T-helper 1 cell treated with Interleukin-12 subunit alpha and Interleukin-12 subunit beta and Interleukin-4 antibody, amounts not matched to agents 30 μg/mL and 1 μg/mL, for 36 hours (primary cell): ENCODE measurements at regions not wholly inside any gene's neighbourhood (a gene's known extent, or its start where the extent isn't known, plus 50 kb on each side); places are given as distances from the start of the nearest gene placed in this dataset.

Experiments used
- H3K27ac Mint-ChIP-seq: one replicate; pipeline ENCODE4 v1.8.0; 2021; ENCODE audit warnings: mild to moderate bottlenecking, mixed read lengths
- H3K27me3 Mint-ChIP-seq: one replicate; pipeline ENCODE4 v1.8.0; 2021; ENCODE audit warnings: low read depth, mixed read lengths
- H3K36me3 Mint-ChIP-seq: one replicate; pipeline ENCODE4 v1.8.0; 2021; ENCODE audit warnings: low read depth, mixed read lengths
- H3K4me1 Mint-ChIP-seq: one replicate; pipeline ENCODE4 v1.8.0; 2021; ENCODE audit warnings: low read depth, mixed read lengths
- H3K4me3 Mint-ChIP-seq: one replicate; pipeline ENCODE4 v1.8.0; 2021; ENCODE audit warnings: mild to moderate bottlenecking, moderate library complexity, mixed read lengths
- H3K9me3 Mint-ChIP-seq: one replicate; pipeline ENCODE4 v1.8.0; 2021; ENCODE audit warnings: mixed read lengths

DNA sequence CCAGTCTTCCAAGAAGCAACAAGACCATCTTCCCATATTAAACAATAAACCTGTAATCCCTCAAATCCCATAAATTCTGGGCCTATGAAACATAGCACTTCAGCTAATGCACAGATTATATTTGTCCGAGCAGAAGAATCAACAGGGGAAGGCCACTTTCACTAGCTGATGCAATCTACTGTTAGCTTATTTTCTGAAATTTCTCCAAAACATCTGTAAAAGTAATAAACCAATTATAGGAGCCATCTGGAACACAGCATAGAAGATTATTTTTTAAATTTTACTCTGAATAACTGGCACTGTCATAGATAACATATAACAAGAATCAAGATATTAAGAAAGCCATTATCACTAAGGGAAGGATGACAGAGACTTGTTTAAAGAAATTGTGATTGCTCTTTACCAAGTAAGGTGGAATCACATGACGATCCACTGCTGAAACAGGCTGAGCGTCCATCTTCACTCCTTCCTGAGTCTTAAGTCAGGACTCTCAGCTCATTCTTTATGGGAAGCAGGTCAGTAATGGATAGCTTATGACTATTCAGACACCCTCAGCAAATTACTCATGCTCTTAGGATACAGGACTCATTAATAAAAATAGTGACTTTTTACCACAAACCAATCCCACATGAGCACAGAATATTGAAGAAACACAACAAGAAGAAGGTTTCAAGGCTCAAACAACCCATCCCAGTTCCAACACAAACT, 719.5 kb downstream of the XPNPEP1 start:
- H3K36me3 Mint-ChIP-seq: no peaks in the 10 kb centered on the region
- no peaks in the 10 kb centered on the region for H3K4me1 Mint-ChIP-seq
- H3K27ac Mint-ChIP-seq: no peak overlapping the region
- H3K27me3 Mint-ChIP-seq: no peaks in the 10 kb centered on the region
- no peak overlapping the region for H3K4me3 Mint-ChIP-seq
- peaks cover 11% of the 10 kb centered on the region for H3K9me3 Mint-ChIP-seq

DNA sequence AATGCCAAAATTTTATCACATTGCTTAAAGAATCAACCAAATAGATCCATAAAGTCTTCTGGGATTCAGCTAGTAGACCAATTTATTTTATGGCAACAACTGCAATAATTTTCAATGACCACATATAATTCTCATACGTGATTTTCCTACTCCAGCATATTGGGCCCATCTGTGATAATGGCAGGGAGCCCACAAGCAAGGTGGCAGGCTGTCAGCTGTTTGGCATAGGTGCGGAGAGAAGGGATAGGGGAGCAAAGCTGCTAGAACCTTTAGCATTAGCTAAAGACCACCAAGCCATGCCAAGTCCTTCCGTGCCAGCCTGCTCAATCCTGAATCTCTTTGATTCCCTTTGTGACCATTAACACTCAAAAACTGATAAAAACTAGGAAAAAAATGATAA, 721.2 kb downstream of the XPNPEP1 start:
- H3K27ac Mint-ChIP-seq: no peak overlapping the region
- H3K27me3 Mint-ChIP-seq: no peaks in the 10 kb centered on the region
- peaks cover 18% of the 10 kb centered on the region for H3K9me3 Mint-ChIP-seq
- no peak overlapping the region for H3K4me3 Mint-ChIP-seq
- H3K36me3 Mint-ChIP-seq: no peaks in the 10 kb centered on the region
- no peaks in the 10 kb centered on the region for H3K4me1 Mint-ChIP-seq

DNA sequence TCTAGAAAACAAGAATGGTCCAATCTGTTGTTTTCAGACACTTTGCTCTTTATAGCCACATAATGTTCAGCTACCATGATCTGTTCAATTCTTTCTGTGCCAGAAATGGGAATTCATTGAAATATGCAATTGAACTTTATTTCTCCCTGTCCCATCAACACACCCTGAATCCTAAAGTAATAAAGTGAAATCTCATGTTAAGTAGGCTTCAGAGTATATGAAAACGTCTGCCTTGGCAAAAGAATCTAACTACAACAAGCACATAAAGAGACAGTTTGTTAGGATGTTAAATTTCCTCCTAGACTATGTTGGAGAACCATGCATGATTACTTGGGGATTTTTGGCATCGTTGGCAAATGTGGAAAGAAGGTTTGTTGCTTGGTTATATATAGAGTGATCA, 722.7 kb downstream of the XPNPEP1 start:
- H3K36me3 Mint-ChIP-seq: no peaks in the 10 kb centered on the region
- no peak overlapping the region for H3K27ac Mint-ChIP-seq
- no peaks in the 10 kb centered on the region for H3K4me1 Mint-ChIP-seq
- no peak overlapping the region for H3K4me3 Mint-ChIP-seq
- peaks cover 19% of the 10 kb centered on the region for H3K9me3 Mint-ChIP-seq
- H3K27me3 Mint-ChIP-seq: no peaks in the 10 kb centered on the region

DNA sequence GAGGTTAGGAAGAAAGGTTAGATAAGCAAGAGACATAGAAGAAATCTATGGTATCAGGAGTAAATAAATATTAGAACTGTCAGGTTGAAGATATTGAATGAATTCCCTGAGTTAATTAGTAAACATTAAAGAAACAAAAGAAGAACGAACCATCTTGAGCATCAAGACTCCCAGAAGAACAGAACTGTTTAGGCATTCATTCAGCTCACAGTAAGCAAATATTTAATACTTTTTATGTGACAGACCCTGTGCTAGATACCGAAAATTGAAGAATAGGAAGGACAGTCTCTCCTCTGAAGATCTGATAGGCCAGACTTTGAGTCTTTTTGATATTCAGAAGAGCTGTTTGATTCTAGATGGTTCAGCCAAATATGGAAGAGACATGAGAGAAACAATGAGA, 731.5 kb downstream of the XPNPEP1 start:
- H3K9me3 Mint-ChIP-seq: peaks cover 11% of the 10 kb centered on the region
- no peaks in the 10 kb centered on the region for H3K27me3 Mint-ChIP-seq
- no peak overlapping the region for H3K4me3 Mint-ChIP-seq
- H3K27ac Mint-ChIP-seq: no peak overlapping the region
- H3K36me3 Mint-ChIP-seq: no peaks in the 10 kb centered on the region
- no peaks in the 10 kb centered on the region for H3K4me1 Mint-ChIP-seq

DNA sequence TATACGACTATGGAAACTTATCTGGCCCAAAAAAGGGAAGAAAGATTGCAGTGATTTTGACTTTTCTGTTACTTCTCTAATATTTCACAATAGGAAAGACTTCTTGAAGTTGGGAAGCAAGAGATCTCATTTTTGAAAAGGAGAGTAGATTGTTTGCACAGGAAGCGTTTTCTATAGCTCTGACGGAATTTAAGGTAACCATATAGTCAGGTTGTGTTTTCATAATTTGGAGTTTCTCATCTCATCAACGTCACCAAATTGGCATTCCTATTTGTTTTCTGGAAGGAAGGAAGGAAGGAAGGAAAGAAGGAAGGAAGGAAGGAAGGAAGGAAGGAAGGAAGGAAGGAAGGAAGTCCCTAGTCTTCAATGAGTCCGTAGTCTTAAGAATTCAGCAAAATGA, 732.0 kb downstream of the XPNPEP1 start:
- no peaks in the 10 kb centered on the region for H3K36me3 Mint-ChIP-seq
- H3K27ac Mint-ChIP-seq: no peak overlapping the region
- peaks cover 11% of the 10 kb centered on the region for H3K9me3 Mint-ChIP-seq
- no peak overlapping the region for H3K4me3 Mint-ChIP-seq
- no peaks in the 10 kb centered on the region for H3K4me1 Mint-ChIP-seq
- no peaks in the 10 kb centered on the region for H3K27me3 Mint-ChIP-seq

DNA sequence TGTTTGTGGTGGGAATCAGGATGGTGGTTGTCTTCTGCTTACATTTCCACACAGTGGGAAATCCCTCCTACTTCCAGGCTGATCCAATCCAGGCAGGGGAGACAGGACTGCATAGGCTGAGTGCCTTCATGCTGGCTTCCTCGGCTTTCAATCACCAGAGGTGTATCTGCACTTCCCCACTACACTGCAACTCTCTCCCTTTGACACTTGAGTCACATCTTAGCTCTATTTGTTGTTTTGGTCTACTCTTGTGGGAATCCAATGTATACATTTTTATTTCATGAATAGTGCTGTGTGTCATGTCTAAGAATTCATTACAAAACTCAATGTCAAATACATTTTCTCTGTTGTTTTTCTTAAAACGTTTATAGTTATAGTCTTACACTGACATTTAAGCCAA, 735.6 kb downstream of the XPNPEP1 start:
- Mint-ChIP-seq H3K9me3 (peaks cover 29% of the 10 kb centered on the region), H3K27me3 (no peaks in the 10 kb centered on the region), H3K27ac (no peak overlapping the region), H3K36me3 (no peaks in the 10 kb centered on the region), H3K4me1 (no peaks in the 10 kb centered on the region), H3K4me3 (no peak overlapping the region)

DNA sequence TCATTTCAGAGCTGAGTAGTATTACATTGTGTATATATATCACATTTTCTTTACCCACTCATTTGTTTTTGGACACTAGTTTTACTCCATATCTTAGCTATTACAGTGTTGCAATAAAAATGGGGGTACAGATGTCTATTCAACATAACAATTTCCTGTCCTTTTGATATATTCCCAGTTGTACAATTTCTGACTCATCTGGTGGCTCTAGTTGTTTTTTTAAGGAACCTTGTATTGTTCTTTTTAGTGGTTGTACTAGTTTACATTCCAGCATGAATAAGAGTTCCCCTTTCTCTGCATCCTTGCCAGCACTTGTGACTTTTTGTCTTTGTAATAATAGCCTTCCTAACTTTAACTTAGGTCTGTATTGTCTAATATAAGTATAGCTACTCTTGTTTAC, 739.9 kb downstream of the XPNPEP1 start:
- no peaks in the 10 kb centered on the region for H3K27me3 Mint-ChIP-seq
- H3K27ac Mint-ChIP-seq: no peak overlapping the region
- no peak overlapping the region for H3K4me3 Mint-ChIP-seq
- no peaks in the 10 kb centered on the region for H3K36me3 Mint-ChIP-seq
- no peaks in the 10 kb centered on the region for H3K4me1 Mint-ChIP-seq
- peaks cover 22% of the 10 kb centered on the region for H3K9me3 Mint-ChIP-seq

DNA sequence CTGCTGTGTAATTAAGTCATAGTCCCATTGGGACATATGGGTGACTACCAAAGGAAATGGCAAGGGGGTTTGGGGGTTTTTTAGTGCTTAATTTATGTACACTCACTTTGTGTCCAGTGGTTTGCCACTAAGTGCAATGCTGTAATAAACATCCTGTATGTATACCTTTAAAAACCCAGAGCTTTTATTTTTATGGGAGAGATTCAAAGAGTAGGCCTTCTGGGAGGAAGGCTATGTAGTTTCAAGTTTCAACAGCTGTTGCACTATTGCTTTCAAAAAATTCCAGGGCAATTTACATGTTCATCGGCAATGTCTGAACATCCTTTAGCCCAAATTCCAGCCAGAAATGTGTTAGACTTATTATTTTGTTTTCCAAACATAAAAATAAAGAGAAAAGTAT, 744.7 kb downstream of the XPNPEP1 start:
- Mint-ChIP-seq H3K4me3 (no peak overlapping the region), H3K27me3 (no peaks in the 10 kb centered on the region), H3K9me3 (peaks cover 12% of the 10 kb centered on the region), H3K27ac (no peak overlapping the region), H3K36me3 (no peaks in the 10 kb centered on the region), H3K4me1 (no peaks in the 10 kb centered on the region)

DNA sequence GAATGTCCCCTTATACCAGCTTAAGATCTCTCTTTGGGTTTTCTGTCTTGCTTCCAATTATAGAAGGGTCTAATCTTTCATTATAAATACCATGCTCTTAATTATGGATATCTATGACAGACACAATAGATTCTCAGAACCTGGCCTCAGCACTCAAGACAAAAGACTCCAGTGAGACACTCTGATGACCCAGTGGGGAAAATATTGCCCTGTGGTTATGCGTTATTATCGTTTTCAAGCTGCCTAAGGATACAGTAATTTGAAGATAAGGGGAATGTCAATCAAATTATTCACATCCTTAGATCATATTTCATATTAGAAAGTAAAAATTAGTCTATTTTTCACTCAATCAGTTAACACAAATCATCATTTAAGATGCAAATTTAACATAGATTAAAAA, 748.8 kb downstream of the XPNPEP1 start:
- Mint-ChIP-seq H3K4me3 (no peak overlapping the region), H3K27me3 (no peaks in the 10 kb centered on the region)

DNA sequence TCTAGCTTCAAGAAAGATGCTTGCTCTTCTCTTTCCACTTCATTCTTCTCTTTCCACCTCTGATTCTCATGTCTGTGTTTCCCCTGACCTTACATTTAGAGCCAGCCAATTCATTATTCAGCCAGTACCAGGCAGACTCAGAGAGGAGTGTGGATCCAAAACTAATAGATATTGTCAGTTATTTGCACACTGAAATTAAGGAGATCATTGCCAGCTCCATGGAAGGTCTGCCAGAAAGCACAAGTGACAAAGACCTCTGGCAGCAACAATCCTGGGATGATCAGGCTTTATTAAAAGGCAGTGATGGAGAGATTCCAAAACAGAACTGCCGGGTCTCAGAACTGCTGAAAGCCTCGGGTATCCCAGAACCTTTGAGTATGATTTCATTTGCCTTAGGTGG, 749.4 kb downstream of the XPNPEP1 start:
- Mint-ChIP-seq H3K27me3 (no peaks in the 10 kb centered on the region), H3K9me3 (peaks cover 9% of the 10 kb centered on the region), H3K4me1 (no peaks in the 10 kb centered on the region), H3K27ac (no peak overlapping the region), H3K4me3 (no peak overlapping the region), H3K36me3 (no peaks in the 10 kb centered on the region)

More for the DNA sequence above, 748.8 kb downstream of the XPNPEP1 start:
- Mint-ChIP-seq H3K4me1 (no peaks in the 10 kb centered on the region), H3K9me3 (peaks cover 9% of the 10 kb centered on the region), H3K36me3 (no peaks in the 10 kb centered on the region), H3K27ac (no peak overlapping the region)

DNA sequence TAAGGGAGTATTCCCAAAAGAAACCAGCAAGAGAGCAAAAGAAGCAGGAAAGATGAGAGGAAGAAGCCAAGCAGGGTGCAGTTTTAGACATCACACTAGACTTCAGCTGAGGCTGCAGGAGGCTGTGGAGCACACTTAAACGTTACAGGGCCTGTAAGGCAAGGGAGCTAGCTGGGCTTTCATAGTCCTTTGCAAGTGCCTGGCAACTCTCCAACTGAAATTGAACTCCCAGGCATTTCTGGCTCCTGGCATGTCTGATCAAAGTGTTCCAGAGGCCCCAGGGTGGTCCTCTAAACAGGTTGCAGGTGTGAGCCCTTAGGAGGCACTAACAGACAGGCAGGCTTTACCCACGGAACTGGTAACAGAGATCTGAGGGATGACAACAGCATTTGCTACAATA, 750.2 kb downstream of the XPNPEP1 start:
- H3K27ac Mint-ChIP-seq: no peak overlapping the region
- H3K4me1 Mint-ChIP-seq: no peaks in the 10 kb centered on the region
- H3K36me3 Mint-ChIP-seq: no peaks in the 10 kb centered on the region
- no peak overlapping the region for H3K4me3 Mint-ChIP-seq
- no peaks in the 10 kb centered on the region for H3K27me3 Mint-ChIP-seq
- peaks cover 9% of the 10 kb centered on the region for H3K9me3 Mint-ChIP-seq

DNA sequence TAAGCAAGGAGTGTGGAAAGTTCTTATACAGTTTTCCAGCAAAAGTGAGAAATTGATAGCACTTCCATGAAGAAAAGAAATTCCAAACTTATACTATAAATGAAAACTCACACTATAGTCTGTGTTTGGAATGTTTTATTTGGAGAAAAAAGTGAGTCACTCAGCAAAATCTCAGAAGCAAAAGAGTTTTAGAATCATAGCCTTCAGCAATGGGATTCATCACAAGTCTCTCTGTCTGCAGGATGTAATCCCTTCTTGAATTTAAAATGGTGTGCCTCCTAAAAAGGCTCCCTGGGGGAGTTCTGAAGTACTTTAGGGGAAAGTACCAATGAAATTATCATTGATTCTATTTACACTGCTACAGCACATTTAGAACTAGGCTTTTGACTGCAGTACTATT, 756.4 kb downstream of the XPNPEP1 start:
- H3K27ac Mint-ChIP-seq: no peak overlapping the region
- H3K9me3 Mint-ChIP-seq: peaks cover 7% of the 10 kb centered on the region
- no peaks in the 10 kb centered on the region for H3K27me3 Mint-ChIP-seq
- H3K36me3 Mint-ChIP-seq: no peaks in the 10 kb centered on the region
- no peaks in the 10 kb centered on the region for H3K4me1 Mint-ChIP-seq
- H3K4me3 Mint-ChIP-seq: no peak overlapping the region

DNA sequence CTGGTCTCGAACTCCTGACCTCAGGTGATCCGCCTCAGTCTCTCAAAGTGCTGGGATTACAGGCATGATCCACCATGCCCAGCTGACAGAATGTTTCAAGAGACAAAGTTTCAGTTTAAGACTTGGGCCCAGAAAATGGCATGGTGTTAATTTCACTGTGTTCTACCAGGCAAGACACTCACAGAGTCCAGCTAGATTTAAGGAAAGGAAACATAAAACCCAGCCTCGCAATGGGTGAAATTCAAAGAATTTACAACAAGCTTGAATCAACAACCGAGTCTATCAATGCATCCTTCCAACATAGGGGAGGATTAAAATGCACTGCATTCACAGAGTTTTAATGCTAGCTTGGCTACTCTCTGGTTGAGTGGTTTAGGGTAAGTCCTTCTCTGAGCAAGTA, 764.0 kb downstream of the XPNPEP1 start:
- Mint-ChIP-seq H3K4me1 (no peaks in the 10 kb centered on the region), H3K9me3 (peaks cover 16% of the 10 kb centered on the region), H3K27me3 (no peaks in the 10 kb centered on the region), H3K36me3 (no peaks in the 10 kb centered on the region), H3K27ac (no peak overlapping the region), H3K4me3 (no peak overlapping the region)

DNA sequence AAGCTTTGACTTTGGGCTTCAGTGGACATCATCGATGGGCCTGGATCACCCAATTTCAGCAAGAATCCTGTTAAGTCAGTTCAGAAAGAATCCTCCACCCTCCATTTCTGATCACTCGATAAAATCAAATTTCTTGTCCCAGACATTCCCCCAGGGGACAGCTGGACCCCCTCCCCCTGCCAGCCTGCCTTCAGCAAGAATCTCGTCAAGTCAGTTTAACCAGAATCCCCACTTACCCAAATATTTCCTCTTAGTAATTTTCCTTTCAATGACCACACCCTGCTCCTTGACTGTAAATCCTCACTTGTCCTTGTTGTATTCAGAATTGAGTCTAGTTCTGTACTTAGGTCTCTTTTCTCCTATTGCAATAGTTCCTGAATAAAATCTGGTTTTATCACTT, 766.9 kb downstream of the XPNPEP1 start:
- no peaks in the 10 kb centered on the region for H3K36me3 Mint-ChIP-seq
- H3K4me3 Mint-ChIP-seq: no peak overlapping the region
- H3K9me3 Mint-ChIP-seq: peaks cover 19% of the 10 kb centered on the region
- H3K4me1 Mint-ChIP-seq: no peaks in the 10 kb centered on the region
- H3K27me3 Mint-ChIP-seq: no peaks in the 10 kb centered on the region
- no peak overlapping the region for H3K27ac Mint-ChIP-seq

DNA sequence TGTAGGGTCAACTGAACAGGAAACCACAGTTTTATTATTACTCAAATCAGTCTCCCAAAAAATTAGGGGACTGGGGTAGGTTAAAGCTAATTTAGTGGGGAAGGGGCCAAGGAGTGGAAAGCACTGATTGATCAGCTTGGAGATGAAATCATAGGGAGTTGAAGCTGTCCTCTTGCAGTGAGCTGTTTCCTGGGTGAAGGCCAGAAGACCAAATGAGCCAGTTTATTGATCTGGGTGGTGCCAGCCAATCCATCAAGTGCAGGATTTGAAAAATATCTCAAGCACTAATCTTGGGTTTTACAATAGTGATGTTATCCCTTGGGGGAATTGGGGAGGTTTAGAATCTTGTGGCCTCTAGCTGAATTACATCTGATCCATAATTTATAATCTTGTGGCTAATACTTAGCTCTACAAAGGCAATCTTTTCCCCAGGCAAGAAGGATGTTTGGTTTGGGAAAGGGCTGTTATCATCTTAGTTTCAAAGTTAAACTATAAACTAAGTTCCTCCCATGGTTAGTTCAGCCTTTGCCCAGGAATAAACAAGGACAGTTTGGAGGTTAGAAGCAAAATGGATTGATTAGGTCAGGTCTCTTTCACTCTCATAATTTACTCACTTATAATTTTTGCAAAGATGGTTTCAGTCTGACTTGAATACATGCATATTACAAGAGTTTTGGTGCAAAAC, 773.5 kb downstream of the XPNPEP1 start:
- Mint-ChIP-seq H3K36me3 (no peaks in the 10 kb centered on the region), H3K9me3 (peaks cover 9% of the 10 kb centered on the region), H3K27ac (no peak overlapping the region), H3K27me3 (no peaks in the 10 kb centered on the region), H3K4me1 (no peaks in the 10 kb centered on the region), H3K4me3 (no peak overlapping the region)
